ENCODE measurements at regions not wholly inside any gene's neighbourhood (a gene's known extent, or its start where the extent isn't known, plus 50 kb on each side); places are given as distances from the start of the nearest gene placed in this dataset.
"Not testable (repeated sequence)": the region's sequence is repeated elsewhere in the genome, so short reads cannot be mapped to it uniquely, and the experiment has no call there.

- DNase-seq (ENCODE audit: low read depth): no peak
Measured at GRCh38 chr7:148472406-148472805, 118.2 kb upstream of the C7orf33 start.

- no peak for DNase-seq (ENCODE audit: low read depth)
Measured at GRCh38 chr7:148473703-148474480, 116.7 kb upstream of the C7orf33 start.

- no peak for DNase-seq (ENCODE audit: low read depth)
Measured at GRCh38 chr7:148474481-148475025, 116.0 kb upstream of the C7orf33 start.

GRCh38 chr7:148478551-148478950 lies 112.0 kb upstream of the C7orf33 start:
- DNase-seq (ENCODE audit: low read depth): no peak

- no peak for DNase-seq (ENCODE audit: low read depth)
Measured at GRCh38 chr7:148480479-148481146, 110.0 kb upstream of the C7orf33 start.

GRCh38 chr7:148481147-148481526 lies 109.4 kb upstream of the C7orf33 start:
- no peak for DNase-seq (ENCODE audit: low read depth)

- DNase-seq (ENCODE audit: low read depth): no peak
Measured at GRCh38 chr7:148481971-148482626, 108.5 kb upstream of the C7orf33 start.

GRCh38 chr7:148483515-148484308 lies 106.9 kb upstream of the C7orf33 start:
- no peak for DNase-seq (ENCODE audit: low read depth)

GRCh38 chr7:148484486-148484885 lies 106.1 kb upstream of the C7orf33 start:
- no peak for DNase-seq (ENCODE audit: low read depth)

GRCh38 chr7:148485618-148486017 lies 104.9 kb upstream of the C7orf33 start:
- no peak for DNase-seq (ENCODE audit: low read depth)

GRCh38 chr7:148486937-148487336 lies 103.6 kb upstream of the C7orf33 start:
- no peak for DNase-seq (ENCODE audit: low read depth)

GRCh38 chr7:148487912-148488311 lies 102.7 kb upstream of the C7orf33 start:
- DNase-seq (ENCODE audit: low read depth): no peak

- DNase-seq (ENCODE audit: low read depth): no peak
Measured at GRCh38 chr7:148489678-148490077, 100.9 kb upstream of the C7orf33 start.

GRCh38 chr7:148492157-148492860 lies 98.3 kb upstream of the C7orf33 start:
- DNase-seq (ENCODE audit: low read depth): no peak

GRCh38 chr7:148495605-148496004 lies 95.0 kb upstream of the C7orf33 start:
- no peak for DNase-seq (ENCODE audit: low read depth)

GRCh38 chr7:148500978-148501377 lies 89.6 kb upstream of the C7orf33 start:
- no peak for DNase-seq (ENCODE audit: low read depth)

GRCh38 chr7:148503900-148504487 lies 86.6 kb upstream of the C7orf33 start:
- DNase-seq (ENCODE audit: low read depth): no peak

GRCh38 chr7:148505645-148506375 lies 84.8 kb upstream of the C7orf33 start:
- DNase-seq (ENCODE audit: low read depth): no peak

- not testable (repeated sequence) for DNase-seq (ENCODE audit: low read depth)
Measured at GRCh38 chr7:148507064-148507573, 83.4 kb upstream of the C7orf33 start.

GRCh38 chr7:148507787-148508186 lies 82.8 kb upstream of the C7orf33 start:
- DNase-seq (ENCODE audit: low read depth): no peak

All from stimulated activated CD8-positive, alpha-beta memory T cell treated with anti-CD3 and anti-CD28 coated beads, Interleukin-4, amount 100 ng/mL, for 24 hours (primary cell).